GM20000 (cell line): ENCODE measurements at regions not wholly inside any gene's neighbourhood (a gene's known extent, or its start where the extent isn't known, plus 50 kb on each side); places are given as distances from the start of the nearest gene placed in this dataset.

ENCODE experiments used
- DNase-seq: peaks from one replicate; pipeline ENCODE4 v3.0.0; 2012; ENCODE audit warnings: low spot score
- CTCF ChIP-seq: IDR thresholded peaks from 2 replicates; pipeline ENCODE4 v1.5.1; 2012; ENCODE audit warnings: mild to moderate bottlenecking, control low read depth; ENCODE audit errors: extremely low read depth, missing control alignments

- TF ChIP-seq CTCF, result no peak
- no peak for DNase-seq
Observed at GRCh38 chr2:146123256-146123655, 1603.3 kb upstream of the ZEB2 start.

- TF ChIP-seq CTCF, result no peak
- no peak for DNase-seq
Observed at GRCh38 chr2:146119586-146119985, 1599.7 kb upstream of the ZEB2 start.

GRCh38 chr2:146108993-146109392 is 1589.1 kb upstream of the ZEB2 start:
- DNase-seq, result no peak
- no peak for TF ChIP-seq CTCF

GRCh38 chr2:146094185-146094584 is 1574.3 kb upstream of the ZEB2 start:
- no peak for DNase-seq
- TF ChIP-seq CTCF, result no peak

- TF ChIP-seq CTCF, result no peak
- no peak for DNase-seq
Observed at GRCh38 chr2:146081459-146081858, 1561.5 kb upstream of the ZEB2 start.

GRCh38 chr2:146080925-146081324 is 1561.0 kb upstream of the ZEB2 start:
- DNase-seq, result no peak
- no peak for TF ChIP-seq CTCF

GRCh38 chr2:146079216-146079615 is 1559.3 kb upstream of the ZEB2 start:
- no peak for TF ChIP-seq CTCF
- no peak for DNase-seq
